ENCODE measurements at regions not wholly inside any gene's neighbourhood (a gene's known extent, or its start where the extent isn't known, plus 50 kb on each side); places are given as distances from the start of the nearest gene placed in this dataset.

DNA sequence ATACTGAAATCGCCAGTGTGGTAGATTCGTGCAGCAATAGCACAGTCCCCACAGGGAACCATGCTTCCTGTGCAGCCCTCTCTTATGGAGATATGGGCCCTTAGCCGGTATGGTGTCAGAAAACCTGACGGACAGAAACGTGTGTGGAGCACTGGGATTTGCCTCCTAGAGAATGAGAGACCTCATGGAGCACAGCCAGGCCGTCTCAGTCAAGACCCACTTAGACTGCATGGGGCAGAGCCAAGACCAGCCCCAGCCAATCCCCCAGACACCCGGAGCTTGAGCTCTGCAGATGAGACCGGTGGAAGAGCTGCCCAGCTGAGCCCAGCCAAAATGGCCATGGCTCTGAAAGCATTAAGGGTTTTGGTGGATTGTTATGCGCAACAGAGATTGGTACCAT, 163.7 kb downstream of the DLL1 start:
- no peak for TF ChIP-seq CTCF (IDR thresholded peaks at IDR 0.05)
- Histone ChIP-seq H3K4me3 (ENCODE audit: low read depth, low read length) (no peak overlapping the region), H3K79me2 (no peaks in the 10 kb centered on the region), H3K9me3 (ENCODE audit: control insufficient read depth, low read length) (no peaks in the 10 kb centered on the region), H2AFZ (no peak overlapping the region), H3K4me1 (peaks cover 12% of the 10 kb centered on the region), H3K36me3 (ENCODE audit: control insufficient read depth, insufficient read depth, low read length) (no peaks in the 10 kb centered on the region), H3K27ac (no peak overlapping the region), H3K27me3 (ENCODE audit: control insufficient read depth, insufficient read depth, low read length) (no peaks in the 10 kb centered on the region), H3K4me2 (ENCODE audit: low read length) (no peak overlapping the region), H3K9ac (no peak overlapping the region)

GRCh38 chr6:170125456-170126300, 165.2 kb downstream of the DLL1 start:
- no peak overlapping the region for H3K4me3 ChIP-seq (ENCODE audit: low read depth, low read length)

GRCh38 chr6:170124836-170125235, 166.0 kb downstream of the DLL1 start:
- Histone ChIP-seq H3K4me1 (peaks cover 12% of the 10 kb centered on the region), H2AFZ (peak overlapping the region; percentile 39), H3K4me3 (ENCODE audit: low read depth, low read length) (no peak overlapping the region), H3K27ac (no peak overlapping the region), H3K9ac (no peak overlapping the region), H3K36me3 (ENCODE audit: control insufficient read depth, insufficient read depth, low read length) (peaks cover 2% of the 10 kb centered on the region), H3K79me2 (no peaks in the 10 kb centered on the region), H3K9me3 (ENCODE audit: control insufficient read depth, low read length) (peaks cover 3% of the 10 kb centered on the region), H3K4me2 (ENCODE audit: low read length) (no peak overlapping the region), H3K27me3 (ENCODE audit: control insufficient read depth, insufficient read depth, low read length) (no peaks in the 10 kb centered on the region)
- no peak for TF ChIP-seq CTCF (IDR thresholded peaks at IDR 0.05)

More at GRCh38 chr6:170125456-170126300, 165.2 kb downstream of the DLL1 start:
- Histone ChIP-seq H3K27ac (no peak overlapping the region), H3K27me3 (ENCODE audit: control insufficient read depth, insufficient read depth, low read length) (no peaks in the 10 kb centered on the region), H3K36me3 (ENCODE audit: control insufficient read depth, insufficient read depth, low read length) (peaks cover 2% of the 10 kb centered on the region), H3K9me3 (ENCODE audit: control insufficient read depth, low read length) (peaks cover 3% of the 10 kb centered on the region), H3K4me2 (ENCODE audit: low read length) (no peak overlapping the region), H3K79me2 (no peaks in the 10 kb centered on the region), H2AFZ (no peak overlapping the region), H3K4me1 (peaks cover 12% of the 10 kb centered on the region), H3K9ac (no peak overlapping the region)
- no peak for TF ChIP-seq CTCF (IDR thresholded peaks at IDR 0.05)

DNA sequence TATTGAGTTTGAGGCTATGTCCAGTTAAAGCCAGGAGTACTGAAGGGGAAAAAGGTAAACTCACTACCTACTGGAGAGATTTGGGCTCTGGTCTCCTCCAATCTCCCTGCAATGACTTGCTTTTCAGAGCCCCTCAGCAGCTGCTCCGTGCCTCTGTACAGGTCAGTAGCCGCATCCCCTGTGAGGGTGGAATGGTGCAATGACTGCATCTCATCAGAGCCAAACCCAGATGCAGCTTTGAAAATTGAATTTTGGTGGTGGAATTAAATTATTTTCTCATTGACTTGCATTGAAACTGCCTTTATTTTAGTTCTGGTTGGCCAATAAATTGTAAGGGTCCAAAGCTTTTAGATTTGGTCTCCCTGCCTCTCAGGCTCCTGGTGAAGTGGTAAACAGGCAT, 166.7 kb downstream of the DLL1 start:
- Histone ChIP-seq H3K4me3 (ENCODE audit: low read depth, low read length) (no peak overlapping the region), H3K27me3 (ENCODE audit: control insufficient read depth, insufficient read depth, low read length) (no peaks in the 10 kb centered on the region), H3K36me3 (ENCODE audit: control insufficient read depth, insufficient read depth, low read length) (peaks cover 2% of the 10 kb centered on the region), H3K4me1 (peaks cover 12% of the 10 kb centered on the region), H3K4me2 (ENCODE audit: low read length) (no peak overlapping the region), H3K9me3 (ENCODE audit: control insufficient read depth, low read length) (peaks cover 3% of the 10 kb centered on the region), H3K27ac (no peak overlapping the region), H3K79me2 (no peaks in the 10 kb centered on the region), H3K9ac (no peak overlapping the region), H2AFZ (no peak overlapping the region)
- no peak for TF ChIP-seq CTCF (IDR thresholded peaks at IDR 0.05)

DNA sequence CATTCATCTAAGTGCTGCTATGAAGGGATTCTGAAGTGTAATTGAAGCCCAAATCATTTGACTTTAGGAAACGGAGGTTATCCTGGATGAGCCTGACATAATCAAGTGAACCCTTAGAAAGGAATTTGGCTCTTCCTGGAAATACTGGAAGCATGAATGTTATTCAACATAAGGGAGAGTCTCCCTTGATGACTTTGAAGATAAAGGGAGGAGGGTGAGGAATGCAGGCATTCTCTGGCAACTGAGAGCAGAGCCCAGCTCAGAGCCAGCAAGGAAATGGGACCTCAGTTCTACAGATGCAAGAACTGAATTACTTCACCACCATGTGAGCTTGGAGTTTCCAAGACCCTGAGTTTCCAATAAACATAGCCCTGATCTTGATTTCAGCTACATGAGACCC, 168.2 kb downstream of the DLL1 start:
- H3K27me3 ChIP-seq (ENCODE audit: control insufficient read depth, insufficient read depth, low read length) = no peaks in the 10 kb centered on the region

More for the DNA sequence above, 168.2 kb downstream of the DLL1 start:
- no peak overlapping the region for H2AFZ ChIP-seq
- H3K9me3 ChIP-seq (ENCODE audit: control insufficient read depth, low read length) = peaks cover 3% of the 10 kb centered on the region
- peaks cover 12% of the 10 kb centered on the region for H3K4me1 ChIP-seq
- H3K36me3 ChIP-seq (ENCODE audit: control insufficient read depth, insufficient read depth, low read length) = peaks cover 2% of the 10 kb centered on the region
- no peak overlapping the region for H3K27ac ChIP-seq
- no peak for TF ChIP-seq CTCF (IDR thresholded peaks at IDR 0.05)
- no peak overlapping the region for H3K4me3 ChIP-seq (ENCODE audit: low read depth, low read length)
- H3K9ac ChIP-seq = no peak overlapping the region
- no peaks in the 10 kb centered on the region for H3K79me2 ChIP-seq
- no peak overlapping the region for H3K4me2 ChIP-seq (ENCODE audit: low read length)
